ENCODE measurements at regions not wholly inside any gene's neighbourhood (a gene's known extent, or its start where the extent isn't known, plus 50 kb on each side); places are given as distances from the start of the nearest gene placed in this dataset.
"Not testable (repeated sequence)": the region's sequence is repeated elsewhere in the genome, so short reads cannot be mapped to it uniquely, and the experiment has no call there.

DNA sequence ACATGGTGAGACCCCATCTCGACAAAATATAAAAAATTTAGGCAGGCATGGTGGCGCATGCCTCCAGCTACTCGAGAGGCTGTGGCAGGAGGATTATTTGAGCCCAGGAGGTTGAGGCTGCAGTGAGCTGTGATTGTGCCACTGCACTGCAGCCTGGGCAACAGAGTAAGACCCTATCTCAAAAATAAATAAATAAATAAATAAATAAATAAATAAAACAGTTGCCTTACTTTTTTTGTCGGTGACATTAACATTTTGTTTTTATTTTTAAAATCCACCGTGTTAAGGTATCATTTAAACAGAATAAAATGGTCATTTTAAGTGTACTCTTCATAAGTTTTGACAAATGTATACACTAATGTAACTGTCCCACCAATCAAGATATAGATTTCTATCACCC, 57.0 kb downstream of the RASL11A start:
- DNase-seq (no peak), ATAC-seq (ENCODE audit: low read depth in 2 of 2) (no peak)
- H3K4me1 Mint-ChIP-seq, result peaks cover 0 to 12% (median 4%) of the 10 kb centered on the region in 3 donors
- H3K27ac Mint-ChIP-seq, result no peak overlapping the region
- no peaks in the 10 kb centered on the region for H3K36me3 Mint-ChIP-seq
- H3K9me3 Mint-ChIP-seq, result peaks cover 0 to 7% (median 0%) of the 10 kb centered on the region in 7 donors
- peaks cover 19 to 24% (median 21%) of the 10 kb centered on the region in 3 donors for H3K27me3 Mint-ChIP-seq
- no peak overlapping the region for H3K4me3 Mint-ChIP-seq

DNA sequence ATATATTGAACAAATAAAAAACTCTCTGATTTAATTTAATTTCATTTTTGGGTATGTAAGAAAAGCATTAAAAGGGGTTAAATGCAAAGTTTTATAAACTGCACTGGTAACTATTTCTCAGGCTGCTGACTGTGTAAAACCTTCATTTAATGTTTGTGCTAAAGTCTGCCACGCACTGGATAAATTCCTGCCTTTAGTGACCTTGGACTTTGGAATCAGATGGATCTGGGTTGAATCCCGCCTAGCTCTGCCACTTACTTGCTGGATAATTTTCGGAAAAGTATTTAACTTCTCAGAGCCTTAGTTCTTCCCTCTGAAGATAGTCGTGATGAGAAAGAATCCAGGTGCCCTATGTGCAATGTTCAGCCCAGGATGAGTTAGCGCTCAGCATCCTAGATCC, 58.6 kb downstream of the RASL11A start:
- DNase-seq (no peak), ATAC-seq (ENCODE audit: low read depth in 2 of 2) (no peak)
- Mint-ChIP-seq H3K4me1 (peaks cover 0 to 12% (median 4%) of the 10 kb centered on the region in 3 donors), H3K4me3 (no peak overlapping the region), H3K9me3 (no peaks in the 10 kb centered on the region), H3K27ac (no peak overlapping the region), H3K27me3 (peaks cover 17 to 26% (median 24%) of the 10 kb centered on the region in 3 donors), H3K36me3 (no peaks in the 10 kb centered on the region)

DNA sequence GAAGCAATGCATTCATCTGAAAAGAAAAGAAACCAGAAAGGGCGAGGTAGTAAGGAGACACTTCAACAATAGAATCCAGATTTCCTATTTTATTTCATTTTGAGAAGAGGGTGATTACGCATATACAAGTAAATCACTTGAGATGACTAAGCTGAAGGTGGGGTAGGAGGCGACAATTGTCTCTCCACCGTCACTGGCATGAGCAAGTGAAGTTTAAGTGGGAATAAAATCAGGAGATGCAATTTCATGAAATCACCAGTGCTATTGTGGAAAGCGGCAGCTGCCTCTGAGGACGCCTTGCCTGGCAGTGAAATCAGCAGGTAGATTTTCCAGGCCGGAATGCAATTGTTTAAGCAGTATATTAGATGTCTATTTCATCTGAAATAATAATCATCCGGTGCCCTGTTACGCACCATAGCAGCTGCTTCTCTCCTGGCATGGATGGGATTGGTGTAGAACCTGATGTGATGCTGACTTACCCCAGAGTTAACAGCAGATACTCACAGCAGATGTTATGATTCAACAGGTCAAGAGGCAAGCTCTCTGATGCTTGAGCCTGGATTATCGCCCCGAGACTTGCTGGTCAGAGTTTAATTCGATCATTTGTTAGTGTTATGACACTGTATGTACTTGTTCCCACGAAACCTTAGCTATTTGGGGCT, 64.3 kb downstream of the RASL11A start:
- no peaks in the 10 kb centered on the region for H3K9me3 Mint-ChIP-seq
- peak overlapping the region in 1 of 6 donors; percentile 23 for H3K27ac Mint-ChIP-seq
- peaks cover 0 to 6% (median 5%) of the 10 kb centered on the region in 3 donors for H3K4me1 Mint-ChIP-seq
- peaks cover 19 to 35% (median 23%) of the 10 kb centered on the region in 3 donors for H3K27me3 Mint-ChIP-seq
- no peak for ATAC-seq (ENCODE audit: low read depth in 2 of 2)
- no peak for DNase-seq
- H3K36me3 Mint-ChIP-seq, result no peaks in the 10 kb centered on the region
- no peak overlapping the region for H3K4me3 Mint-ChIP-seq

DNA sequence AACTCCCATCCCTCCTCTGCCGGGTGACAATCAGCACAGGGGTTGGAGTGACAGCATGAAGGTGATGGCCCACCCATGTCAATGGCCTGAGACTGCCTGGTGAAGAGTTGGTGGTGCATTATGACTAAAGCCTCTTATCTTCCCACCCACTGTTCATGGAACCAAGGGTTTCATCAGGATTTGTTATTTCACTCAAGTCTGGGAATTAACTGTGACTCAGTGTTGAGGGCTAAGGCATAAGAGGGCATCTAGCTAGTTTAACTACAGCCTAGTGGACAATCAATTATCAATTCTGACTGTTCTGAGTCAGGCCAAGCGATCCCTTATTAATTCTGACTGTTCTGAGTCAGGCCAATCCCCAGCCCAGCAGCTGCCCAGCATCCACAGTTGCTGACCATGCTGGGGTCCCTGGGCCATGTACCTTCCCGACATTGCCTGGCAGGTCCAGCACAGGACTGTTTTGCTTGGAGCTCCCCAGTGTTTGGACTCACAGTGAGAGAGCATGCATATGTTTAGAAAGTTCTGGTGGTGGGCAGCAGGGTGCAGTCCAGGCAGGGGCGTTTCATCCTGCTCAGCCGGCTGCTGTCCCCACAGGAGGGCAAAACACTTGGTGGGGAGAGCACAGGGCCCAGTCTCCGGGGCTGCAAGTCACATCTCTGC, 65.5 kb downstream of the RASL11A start:
- peaks cover 12 to 33% (median 24%) of the 10 kb centered on the region in 3 donors for H3K27me3 Mint-ChIP-seq

DNA sequence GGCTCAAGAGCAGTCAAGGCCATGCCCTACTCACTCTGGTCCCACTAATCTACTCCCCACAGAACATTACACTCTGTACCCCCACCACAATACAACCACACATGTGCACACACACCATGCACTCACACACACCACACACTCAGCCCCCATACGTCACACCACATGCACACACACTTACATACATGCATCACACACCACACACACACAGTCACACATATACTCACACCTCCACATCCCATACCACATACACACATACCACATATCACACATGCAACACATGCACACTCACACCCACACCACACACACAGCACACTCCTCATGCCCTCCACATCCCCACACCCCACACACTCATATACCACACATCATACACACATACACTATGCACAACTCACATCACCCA, 67.6 kb downstream of the RASL11A start:
- Mint-ChIP-seq H3K9me3 (no peaks in the 10 kb centered on the region), H3K27ac (peak overlapping the region in 2 of 6 donors; percentile 5 to 17), H3K4me3 (no peak overlapping the region), H3K27me3 (peaks cover 17 to 29% (median 29%) of the 10 kb centered on the region in 3 donors), H3K4me1 (peaks cover 0 to 6% (median 5%) of the 10 kb centered on the region in 3 donors), H3K36me3 (no peaks in the 10 kb centered on the region)
- no peak for ATAC-seq (ENCODE audit: low read depth in 2 of 2)
- DNase-seq, result no peak

More for the DNA sequence above, 65.5 kb downstream of the RASL11A start:
- DNase-seq (no peak), ATAC-seq (ENCODE audit: low read depth in 2 of 2) (no peak)
- no peak overlapping the region for H3K27ac Mint-ChIP-seq
- H3K9me3 Mint-ChIP-seq, result no peaks in the 10 kb centered on the region
- no peak overlapping the region for H3K4me3 Mint-ChIP-seq
- no peaks in the 10 kb centered on the region for H3K36me3 Mint-ChIP-seq
- H3K4me1 Mint-ChIP-seq, result peaks cover 0 to 6% (median 5%) of the 10 kb centered on the region in 3 donors

DNA sequence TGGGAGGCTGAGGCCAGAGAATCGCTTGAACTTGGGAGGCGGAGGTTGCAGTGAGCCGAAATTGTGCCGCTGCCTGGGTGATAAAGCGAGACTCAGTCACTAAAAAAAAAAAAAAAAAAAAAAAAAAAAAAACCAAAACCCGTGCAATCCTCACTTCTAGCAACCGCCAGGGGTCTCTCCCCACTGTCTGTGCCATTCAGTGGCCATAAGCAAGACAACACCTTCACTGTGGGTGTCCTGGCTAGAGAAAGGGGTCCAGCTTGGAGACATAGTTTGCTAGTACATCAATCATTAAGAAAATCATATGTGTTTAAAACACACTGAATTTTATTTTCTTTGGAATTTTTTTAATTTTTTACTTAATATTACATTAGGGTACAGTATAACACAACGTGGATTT, 68.2 kb downstream of the RASL11A start:
- peaks cover 17 to 36% (median 34%) of the 10 kb centered on the region in 3 donors for H3K27me3 Mint-ChIP-seq
- no peak for ATAC-seq (ENCODE audit: low read depth in 2 of 2)
- H3K27ac Mint-ChIP-seq, result no peak overlapping the region
- no peak overlapping the region for H3K4me3 Mint-ChIP-seq
- no peaks in the 10 kb centered on the region for H3K9me3 Mint-ChIP-seq
- H3K36me3 Mint-ChIP-seq, result no peaks in the 10 kb centered on the region
- DNase-seq, result no peak
- peaks cover 0 to 6% (median 5%) of the 10 kb centered on the region in 3 donors for H3K4me1 Mint-ChIP-seq

DNA sequence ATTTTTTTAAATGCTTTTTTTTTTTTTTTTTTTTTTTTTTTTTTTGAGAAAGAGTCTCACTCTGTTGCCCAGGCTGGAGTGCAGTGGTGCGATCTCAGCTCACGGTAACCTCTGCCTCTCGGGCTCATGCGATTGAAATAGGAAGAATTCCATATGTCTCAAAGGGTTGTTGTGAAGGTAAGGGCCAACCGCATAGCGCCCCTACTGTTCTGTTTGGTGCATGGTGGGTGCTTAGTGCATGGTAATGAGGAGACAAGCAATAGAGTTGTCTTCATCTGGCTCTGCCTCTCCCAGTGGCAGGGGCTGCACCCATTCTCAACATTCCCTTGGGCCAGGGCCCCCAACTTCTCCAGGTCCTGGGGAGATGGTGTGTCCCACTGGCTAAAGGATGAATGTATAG, 68.7 kb downstream of the RASL11A start:
- DNase-seq, result peak; percentile 11
- peaks cover 17 to 38% (median 36%) of the 10 kb centered on the region in 3 donors for H3K27me3 Mint-ChIP-seq
- no peak overlapping the region for H3K27ac Mint-ChIP-seq
- H3K4me1 Mint-ChIP-seq, result peaks cover 0 to 6% (median 5%) of the 10 kb centered on the region in 3 donors
- no peaks in the 10 kb centered on the region for H3K36me3 Mint-ChIP-seq
- H3K4me3 Mint-ChIP-seq, result no peak overlapping the region
- peak; percentile 68 to 73 for ATAC-seq (ENCODE audit: low read depth in 2 of 2)
- H3K9me3 Mint-ChIP-seq, result peaks cover 0 to under 1% (median 0%) of the 10 kb centered on the region in 7 donors

DNA sequence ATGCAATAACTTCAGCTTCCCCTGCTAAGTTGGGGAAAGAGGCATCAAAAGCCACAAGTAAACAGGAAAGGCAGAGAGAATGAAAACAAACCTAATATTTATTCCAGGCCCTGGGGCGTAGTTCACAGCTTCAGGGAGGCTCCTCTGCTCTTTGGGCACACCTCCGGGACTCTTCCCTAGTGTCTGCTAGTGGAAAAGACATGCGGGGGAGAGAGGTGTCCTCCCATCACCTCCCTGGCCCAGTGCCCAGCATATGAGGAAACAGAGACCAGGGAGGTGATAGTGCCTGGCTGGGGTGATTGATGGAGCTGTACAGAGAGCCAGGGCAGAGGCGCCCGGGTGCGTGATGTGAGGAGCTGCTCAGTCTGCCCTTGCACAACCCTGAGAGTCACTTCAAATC, 71.0 kb downstream of the RASL11A start:
- peaks cover 0 to 3% (median 0%) of the 10 kb centered on the region in 7 donors for H3K9me3 Mint-ChIP-seq
- peaks cover 36 to 42% (median 38%) of the 10 kb centered on the region in 3 donors for H3K27me3 Mint-ChIP-seq
- DNase-seq, result no peak
- H3K4me1 Mint-ChIP-seq, result peaks cover 0 to 6% (median 5%) of the 10 kb centered on the region in 3 donors
- H3K27ac Mint-ChIP-seq, result no peak overlapping the region
- H3K36me3 Mint-ChIP-seq, result no peaks in the 10 kb centered on the region
- H3K4me3 Mint-ChIP-seq, result no peak overlapping the region
- ATAC-seq (ENCODE audit: low read depth in 2 of 2), result no peak

DNA sequence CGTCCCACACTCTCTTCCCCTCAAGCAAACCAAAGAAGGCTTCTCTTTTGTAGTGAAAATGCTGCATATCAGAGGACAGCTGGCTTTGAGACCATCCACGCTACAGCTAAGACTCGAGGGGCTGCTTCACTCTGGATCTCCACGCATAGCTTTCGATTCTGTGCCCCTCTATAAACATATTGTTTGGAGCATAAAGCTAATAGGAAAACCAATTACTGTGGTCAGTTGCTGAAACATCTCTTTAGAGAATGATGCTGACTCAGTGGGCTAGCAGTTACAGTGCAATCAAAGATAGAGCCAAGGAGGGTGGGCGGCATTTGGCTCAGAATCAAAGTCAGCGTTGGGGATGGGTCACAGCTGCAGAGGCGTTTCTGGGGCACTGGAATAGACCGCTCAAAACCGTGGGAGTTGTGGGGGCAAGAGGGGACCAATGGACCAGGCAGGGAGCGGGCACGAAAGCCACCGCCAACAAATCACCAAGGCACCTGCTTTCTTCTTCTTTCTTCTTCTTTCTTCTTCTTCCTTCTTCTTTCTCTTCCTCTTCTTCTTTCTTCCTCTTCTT, 76.7 kb downstream of the RASL11A start:
- Mint-ChIP-seq H3K36me3 (peaks cover 3 to 7% of the 10 kb centered on the region in 2 donors), H3K4me3 (peak overlapping the region in 4 of 8 donors; percentile 12 to 85 (median 24)), H3K4me1 (peaks cover 12 to 16% (median 16%) of the 10 kb centered on the region in 3 donors), H3K9me3 (peaks cover 0 to 12% (median 9%) of the 10 kb centered on the region in 7 donors), H3K27me3 (peaks cover 27 to 52% (median 28%) of the 10 kb centered on the region in 3 donors), H3K27ac (peak overlapping the region in 2 of 6 donors; percentile 22 to 93)
- ATAC-seq (ENCODE audit: low read depth in 2 of 2), result no peak
- DNase-seq, result no peak

DNA sequence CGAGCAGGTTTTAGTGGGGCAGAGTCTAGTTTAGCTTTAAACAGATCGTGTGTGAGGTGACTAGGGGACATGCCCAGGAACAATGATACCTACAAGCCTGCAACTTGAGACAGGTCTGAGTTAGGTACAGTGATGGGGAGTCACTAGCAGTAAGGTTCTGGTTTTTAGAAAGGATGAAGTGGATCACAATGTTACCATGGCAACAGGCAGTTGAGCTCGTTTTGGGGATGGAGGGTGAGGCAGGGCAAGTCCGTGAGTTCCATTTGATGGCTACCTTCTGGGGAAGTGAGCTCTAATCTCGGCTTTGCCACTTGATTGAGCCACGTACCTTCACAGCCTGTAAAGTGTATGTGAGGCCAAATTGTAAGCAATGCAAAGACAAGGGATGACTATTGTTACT, 76.0 kb upstream of the GTF3A start:
- Mint-ChIP-seq H3K27ac (peak overlapping the region in 1 of 6 donors; percentile 70), H3K4me3 (no peak overlapping the region), H3K27me3 (peaks cover 25 to 54% (median 26%) of the 10 kb centered on the region in 3 donors), H3K4me1 (peaks cover 12 to 16% (median 16%) of the 10 kb centered on the region in 3 donors), H3K9me3 (peaks cover 0 to 12% (median 9%) of the 10 kb centered on the region in 7 donors), H3K36me3 (peaks cover 3 to 7% of the 10 kb centered on the region in 2 donors)
- DNase-seq (no peak), ATAC-seq (ENCODE audit: low read depth in 2 of 2) (no peak)

DNA sequence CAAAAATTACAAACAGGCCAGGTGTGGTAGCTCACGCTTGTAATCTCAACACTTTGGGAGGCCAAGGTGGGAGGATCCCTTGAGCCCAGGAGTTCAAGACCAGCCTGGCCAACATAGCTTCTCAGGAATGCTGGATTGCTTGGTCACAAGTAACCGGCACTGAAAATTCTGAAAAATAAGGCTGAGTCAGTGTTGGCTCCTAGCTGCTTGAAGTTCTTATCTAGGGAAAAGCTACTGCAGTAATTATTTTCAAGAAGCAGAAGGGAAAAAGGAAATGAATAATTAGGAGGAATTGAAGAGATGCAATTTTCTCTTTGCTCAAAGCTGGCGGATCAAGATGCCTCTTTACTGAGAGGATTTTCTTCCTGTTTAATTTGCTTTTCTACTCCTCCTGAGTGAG, 75.0 kb upstream of the GTF3A start:
- no peak for DNase-seq
- Mint-ChIP-seq H3K27me3 (peaks cover 20 to 56% (median 25%) of the 10 kb centered on the region in 3 donors), H3K36me3 (peaks cover 3 to 7% of the 10 kb centered on the region in 2 donors), H3K27ac (no peak overlapping the region), H3K4me3 (no peak overlapping the region), H3K4me1 (peaks cover 12 to 16% (median 16%) of the 10 kb centered on the region in 3 donors), H3K9me3 (peaks cover 0 to 12% (median 7%) of the 10 kb centered on the region in 7 donors)
- no peak for ATAC-seq (ENCODE audit: low read depth in 2 of 2)

DNA sequence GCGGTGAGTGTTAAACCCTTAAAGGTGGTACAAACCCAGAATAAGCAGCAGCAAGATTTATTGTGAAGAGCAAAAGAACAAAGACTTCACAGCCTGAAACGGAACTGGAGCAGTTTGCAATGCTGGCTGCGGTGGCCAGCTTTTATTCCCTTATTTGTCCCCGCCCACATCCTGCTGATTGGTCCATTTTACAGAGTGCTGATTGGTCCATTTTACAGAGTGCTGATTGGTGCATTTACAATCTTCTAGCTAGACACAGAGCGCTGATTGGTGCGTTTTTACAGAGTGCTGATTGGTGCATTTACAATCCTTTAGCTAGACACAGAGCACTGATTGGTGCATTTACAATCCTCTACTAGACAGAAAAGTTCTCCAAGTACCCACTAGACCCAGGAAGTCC, 73.6 kb upstream of the GTF3A start:
- not testable (repeated sequence) for H3K4me3 Mint-ChIP-seq; H3K27ac Mint-ChIP-seq; ATAC-seq (ENCODE audit: low read depth in 2 of 2); DNase-seq; H3K36me3 Mint-ChIP-seq
- Mint-ChIP-seq H3K27me3 (peaks cover 19 to 48% (median 21%) of the 10 kb centered on the region in 3 donors), H3K9me3 (peaks cover 0 to 12% (median 7%) of the 10 kb centered on the region in 7 donors), H3K4me1 (peaks cover 12 to 16% (median 16%) of the 10 kb centered on the region in 3 donors)

DNA sequence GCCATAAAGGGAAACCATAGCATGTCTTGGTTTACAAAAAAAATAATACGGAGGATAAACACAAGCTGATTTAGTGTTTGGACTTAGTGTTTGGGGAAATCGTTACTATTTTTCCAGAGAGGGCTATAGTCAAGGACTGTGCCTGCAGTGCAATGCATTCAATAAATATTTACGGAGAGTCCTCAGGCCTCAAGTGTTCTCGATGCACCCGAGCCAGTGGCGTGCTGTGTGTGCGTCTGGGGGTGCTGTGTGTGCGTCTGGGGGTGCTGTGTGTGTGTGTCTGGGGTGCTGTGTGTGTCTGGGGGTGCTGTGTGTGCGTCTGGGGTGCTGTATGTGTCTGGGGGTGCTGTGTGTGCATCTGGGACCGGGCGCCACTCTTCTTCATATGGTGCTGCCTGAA, 71.7 kb upstream of the GTF3A start:
- H3K4me3 Mint-ChIP-seq, result peak overlapping the region in 1 of 8 donors; percentile 48
- DNase-seq (no peak), ATAC-seq (ENCODE audit: low read depth in 2 of 2) (no peak)
- H3K36me3 Mint-ChIP-seq, result peaks cover 3 to 7% of the 10 kb centered on the region in 2 donors
- peaks cover 0 to 12% (median 7%) of the 10 kb centered on the region in 7 donors for H3K9me3 Mint-ChIP-seq
- no peak overlapping the region for H3K27ac Mint-ChIP-seq
- peaks cover 26 to 50% (median 38%) of the 10 kb centered on the region in 3 donors for H3K27me3 Mint-ChIP-seq
- H3K4me1 Mint-ChIP-seq, result peaks cover 6 to 11% (median 10%) of the 10 kb centered on the region in 3 donors
